A549 (cell line): ENCODE measurements at regions not wholly inside any gene's neighbourhood (a gene's known extent, or its start where the extent isn't known, plus 50 kb on each side); places are given as distances from the start of the nearest gene placed in this dataset.
"Not testable (repeated sequence)": the region's sequence is repeated elsewhere in the genome, so short reads cannot be mapped to it uniquely, and the experiment has no call there.

ENCODE experiments used
- CEBPB ChIP-seq, 2 experiments: fragments of >200 bp in 1 of 2; sonication (Bioruptor Twin) in 1 of 2; formaldehyde crosslinking in 1 of 2; IDR thresholded peaks; 2 replicates each; pipeline ENCODE4 v1.6.1; 2012 to 2016
- RAD21 ChIP-seq, 2 experiments: fragments of >200 bp in 1 of 2; sonication (Bioruptor Twin) in 1 of 2; formaldehyde crosslinking in 1 of 2; IDR thresholded peaks in 1 of 2; conservative IDR thresholded peaks in 1 of 2; 2 replicates in 1 of 2; 3 replicates in 1 of 2; pipeline ENCODE4 v1.6.1; 2012 to 2018; ENCODE audit warnings: inconsistent platforms in 1 of 2
- TF ChIP-seq, protein P1 (sequence below): fragments of >200 bp; sonication (Bioruptor Twin); formaldehyde crosslinking; IDR thresholded peaks from 3 replicates; pipeline ENCODE4 v1.5.1; 2016

- TF ChIP-seq, protein P1, sequence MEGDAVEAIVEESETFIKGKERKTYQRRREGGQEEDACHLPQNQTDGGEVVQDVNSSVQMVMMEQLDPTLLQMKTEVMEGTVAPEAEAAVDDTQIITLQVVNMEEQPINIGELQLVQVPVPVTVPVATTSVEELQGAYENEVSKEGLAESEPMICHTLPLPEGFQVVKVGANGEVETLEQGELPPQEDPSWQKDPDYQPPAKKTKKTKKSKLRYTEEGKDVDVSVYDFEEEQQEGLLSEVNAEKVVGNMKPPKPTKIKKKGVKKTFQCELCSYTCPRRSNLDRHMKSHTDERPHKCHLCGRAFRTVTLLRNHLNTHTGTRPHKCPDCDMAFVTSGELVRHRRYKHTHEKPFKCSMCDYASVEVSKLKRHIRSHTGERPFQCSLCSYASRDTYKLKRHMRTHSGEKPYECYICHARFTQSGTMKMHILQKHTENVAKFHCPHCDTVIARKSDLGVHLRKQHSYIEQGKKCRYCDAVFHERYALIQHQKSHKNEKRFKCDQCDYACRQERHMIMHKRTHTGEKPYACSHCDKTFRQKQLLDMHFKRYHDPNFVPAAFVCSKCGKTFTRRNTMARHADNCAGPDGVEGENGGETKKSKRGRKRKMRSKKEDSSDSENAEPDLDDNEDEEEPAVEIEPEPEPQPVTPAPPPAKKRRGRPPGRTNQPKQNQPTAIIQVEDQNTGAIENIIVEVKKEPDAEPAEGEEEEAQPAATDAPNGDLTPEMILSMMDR: not testable (repeated sequence)
- TF ChIP-seq RAD21 (conservative IDR thresholded peaks at IDR 0.05 in 1 of 2, IDR thresholded peaks at IDR 0.05 in 1 of 2); CEBPB (IDR thresholded peaks at IDR 0.05): not testable (repeated sequence)
Measured at GRCh38 chr11:42949738-42950376, 361.9 kb upstream of the API5 start.
